ENCODE measurements at regions not wholly inside any gene's neighbourhood (a gene's known extent, or its start where the extent isn't known, plus 50 kb on each side); places are given as distances from the start of the nearest gene placed in this dataset.

GRCh38 chr6:68039641-68040311 is 595.3 kb upstream of the ADGRB3 start:
- Mint-ChIP-seq H3K36me3 (peaks cover 16% of the 10 kb centered on the region), H3K27ac (no peak overlapping the region), H3K4me1 (no peaks in the 10 kb centered on the region), H3K4me3 (peak overlapping the region; percentile 36), H3K9me3 (peaks cover 12 to 23% of the 10 kb centered on the region in 2 donors), H3K27me3 (ENCODE audit: low read depth in 2 of 2) (no peaks in the 10 kb centered on the region)
- ATAC-seq, result no peak
- peaks cover 2% of the 10 kb centered on the region for H3K9me3 ChIP-seq (ENCODE audit: control insufficient read depth, insufficient read depth, low read length)
- H3K4me1 ChIP-seq (ENCODE audit: control insufficient read depth, insufficient read depth, low read length), result no peaks in the 10 kb centered on the region
- TF ChIP-seq CTCF (IDR thresholded peaks at IDR 0.05), result no peak
- no peak overlapping the region for H3K27ac ChIP-seq (ENCODE audit: low read length)
- DNase-seq, result no peak
- H3K4me3 ChIP-seq (ENCODE audit: low read length), result no peak overlapping the region
- no peaks in the 10 kb centered on the region for H3K36me3 ChIP-seq (ENCODE audit: control insufficient read depth, insufficient read depth, low read length)
- no peaks in the 10 kb centered on the region for H3K27me3 ChIP-seq (ENCODE audit: control insufficient read depth, insufficient read depth, low read length)
- 35% methylated on average over 4 of the region's 5 CpGs for WGBS (ENCODE audit: insufficient coverage)
- intact Hi-C loops (cut with micrococcal nuclease), result no loop called here

DNA sequence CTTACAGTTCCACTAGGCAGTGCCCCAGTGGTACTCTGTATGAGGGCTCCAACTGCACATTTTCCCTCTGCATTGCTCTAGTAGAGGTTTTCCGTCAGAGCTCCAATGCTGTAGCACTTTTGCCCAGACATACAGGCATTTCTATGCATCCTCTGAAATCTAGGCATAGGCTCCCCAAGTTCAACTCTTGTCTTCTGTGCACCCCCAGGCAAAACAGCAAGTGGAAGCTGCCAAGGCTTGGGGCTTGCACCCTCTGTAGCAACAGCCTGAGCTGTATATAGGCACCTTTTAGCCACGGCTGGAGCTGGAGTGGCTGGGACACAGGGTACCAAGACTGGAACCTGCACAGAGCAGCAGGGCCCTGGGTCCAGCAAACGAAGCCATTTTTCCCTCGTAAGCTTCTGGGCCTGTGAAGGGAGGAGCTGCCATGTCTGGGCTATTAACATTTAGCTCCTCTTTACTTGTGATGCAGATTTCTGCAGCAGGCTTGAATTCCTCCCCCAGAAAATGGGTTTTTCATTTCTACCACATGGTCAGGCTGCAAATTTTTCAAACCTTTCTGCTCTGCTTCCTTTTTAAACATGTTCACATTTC is 596.2 kb upstream of the ADGRB3 start:
- peaks cover 16% of the 10 kb centered on the region for H3K36me3 Mint-ChIP-seq
- no peaks in the 10 kb centered on the region for H3K27me3 Mint-ChIP-seq (ENCODE audit: low read depth in 2 of 2)
- DNase-seq, result no peak
- H3K4me1 Mint-ChIP-seq, result no peaks in the 10 kb centered on the region
- H3K9me3 Mint-ChIP-seq, result peaks cover 12 to 23% of the 10 kb centered on the region in 2 donors
- intact Hi-C loops (cut with micrococcal nuclease), result no loop called here
- H3K27ac Mint-ChIP-seq, result no peak overlapping the region
- TF ChIP-seq CTCF (IDR thresholded peaks at IDR 0.05), result no peak
- Histone ChIP-seq H3K27ac (ENCODE audit: low read length) (no peak overlapping the region), H3K36me3 (ENCODE audit: control insufficient read depth, insufficient read depth, low read length) (no peaks in the 10 kb centered on the region), H3K4me3 (ENCODE audit: low read length) (no peak overlapping the region), H3K4me1 (ENCODE audit: control insufficient read depth, insufficient read depth, low read length) (no peaks in the 10 kb centered on the region), H3K27me3 (ENCODE audit: control insufficient read depth, insufficient read depth, low read length) (no peaks in the 10 kb centered on the region), H3K9me3 (ENCODE audit: control insufficient read depth, insufficient read depth, low read length) (peaks cover 5% of the 10 kb centered on the region)
- WGBS (ENCODE audit: insufficient coverage), result 80% methylated on average over 4 of the region's 4 CpGs
- ATAC-seq, result no peak
- no peak overlapping the region for H3K4me3 Mint-ChIP-seq

- H3K27me3 ChIP-seq (ENCODE audit: control insufficient read depth, insufficient read depth, low read length), result no peaks in the 10 kb centered on the region
- no peak overlapping the region for H3K4me3 ChIP-seq (ENCODE audit: low read length)
- no peak overlapping the region for H3K27ac ChIP-seq (ENCODE audit: low read length)
- no peaks in the 10 kb centered on the region for H3K4me1 ChIP-seq (ENCODE audit: control insufficient read depth, insufficient read depth, low read length)
- Mint-ChIP-seq H3K27me3 (ENCODE audit: low read depth in 2 of 2) (no peaks in the 10 kb centered on the region), H3K4me1 (no peaks in the 10 kb centered on the region), H3K27ac (no peak overlapping the region), H3K9me3 (peaks cover 10 to 23% of the 10 kb centered on the region in 2 donors), H3K36me3 (no peaks in the 10 kb centered on the region), H3K4me3 (no peak overlapping the region)
- WGBS (ENCODE audit: insufficient coverage), result 91% methylated on average over 3 of the region's 4 CpGs
- DNase-seq, result no peak
- intact Hi-C loops (cut with micrococcal nuclease), result no loop called here
- no peak for TF ChIP-seq CTCF (IDR thresholded peaks at IDR 0.05)
- H3K9me3 ChIP-seq (ENCODE audit: control insufficient read depth, insufficient read depth, low read length), result peaks cover 3% of the 10 kb centered on the region
- no peak for ATAC-seq
- H3K36me3 ChIP-seq (ENCODE audit: control insufficient read depth, insufficient read depth, low read length), result no peaks in the 10 kb centered on the region
These were observed 602.9 kb upstream of the ADGRB3 start for GRCh38 chr6:68032217-68032616.

- Mint-ChIP-seq H3K27me3 (ENCODE audit: low read depth in 2 of 2) (no peaks in the 10 kb centered on the region), H3K9me3 (peaks cover 10 to 21% of the 10 kb centered on the region in 2 donors), H3K36me3 (no peaks in the 10 kb centered on the region), H3K27ac (no peak overlapping the region), H3K4me3 (no peak overlapping the region), H3K4me1 (no peaks in the 10 kb centered on the region)
- no peak overlapping the region for H3K4me3 ChIP-seq (ENCODE audit: low read length)
- TF ChIP-seq CTCF (IDR thresholded peaks at IDR 0.05), result no peak
- H3K27me3 ChIP-seq (ENCODE audit: control insufficient read depth, insufficient read depth, low read length), result no peaks in the 10 kb centered on the region
- intact Hi-C loops (cut with micrococcal nuclease), result no loop called here
- H3K36me3 ChIP-seq (ENCODE audit: control insufficient read depth, insufficient read depth, low read length), result no peaks in the 10 kb centered on the region
- 69% methylated on average over 1 of the region's 1 CpG for WGBS (ENCODE audit: insufficient coverage)
- no peak for DNase-seq
- ATAC-seq, result no peak
- H3K4me1 ChIP-seq (ENCODE audit: control insufficient read depth, insufficient read depth, low read length), result no peaks in the 10 kb centered on the region
- peaks cover 3% of the 10 kb centered on the region for H3K9me3 ChIP-seq (ENCODE audit: control insufficient read depth, insufficient read depth, low read length)
- H3K27ac ChIP-seq (ENCODE audit: low read length), result no peak overlapping the region
These were observed 604.0 kb upstream of the ADGRB3 start for GRCh38 chr6:68031054-68031453.
